ENCODE measurements at regions not wholly inside any gene's neighbourhood (a gene's known extent, or its start where the extent isn't known, plus 50 kb on each side); places are given as distances from the start of the nearest gene placed in this dataset.

DNA sequence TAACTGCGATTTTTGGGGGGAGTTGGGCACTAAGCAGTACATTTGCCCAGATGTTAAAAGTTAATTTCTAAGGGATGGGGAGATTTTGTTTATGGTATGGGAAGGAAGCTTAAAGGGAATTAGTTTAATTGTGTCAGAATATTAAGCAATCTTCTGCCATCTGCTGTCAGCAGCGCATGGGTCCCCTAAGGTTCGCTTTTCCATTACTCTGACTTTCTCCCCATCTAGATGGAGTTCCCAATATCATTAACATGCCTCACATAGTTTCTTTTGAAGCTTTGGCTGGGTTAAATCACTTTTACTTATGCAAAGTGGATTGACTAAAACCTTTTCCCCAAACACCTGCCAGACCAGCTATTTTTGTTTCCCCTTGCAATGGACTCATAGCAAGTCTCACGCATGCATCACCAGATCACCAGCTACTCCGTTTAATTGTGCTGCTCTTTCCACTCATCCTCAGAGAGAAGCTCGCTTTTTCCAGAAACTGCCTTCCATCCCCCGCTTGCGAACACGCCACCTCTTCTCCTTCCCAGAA is 172.7 kb downstream of the FAT3 start (continued):
- TF ChIP-seq EGR1 (IDR thresholded peaks at IDR 0.05; ENCODE audit: low read depth in 2 of 2) (no peak), JUND (IDR thresholded peaks at IDR 0.05) (no peak), TAF1 (conservative IDR thresholded peaks at IDR 0.05) (no peak), YY1 (IDR thresholded peaks at IDR 0.05) (no peak), MAX (IDR thresholded peaks at IDR 0.05) (no peak), ZBTB33 (IDR thresholded peaks at IDR 0.05) (no peak), FOXA2 (IDR thresholded peaks at IDR 0.05) (no peak)

GRCh38 chr11:92399705-92400104 is 175.1 kb downstream of the FAT3 start:
- H3K27me3 ChIP-seq (ENCODE audit: control insufficient read depth in 4 of 4, insufficient read depth in 4 of 4, low read length in 3 of 4), result no peaks in the 10 kb centered on the region
- no peak for DNase-seq (ENCODE audit: low spot score)
- peaks cover 0 to 10% (median 7%) of the 10 kb centered on the region in 4 donors for H3K4me1 ChIP-seq (ENCODE audit: control insufficient read depth in 4 of 4, insufficient read depth in 4 of 4, low read length in 3 of 4)
- TF ChIP-seq FOXA2 (IDR thresholded peaks at IDR 0.05) (no peak), ZBTB33 (IDR thresholded peaks at IDR 0.05) (no peak), HNF4G (IDR thresholded peaks at IDR 0.05) (no peak), NR2F2 (IDR thresholded peaks at IDR 0.05) (no peak), HNF4A (conservative IDR thresholded peaks at IDR 0.05) (no peak), ATF3 (IDR thresholded peaks at IDR 0.05) (no peak), CTCF (IDR thresholded peaks at IDR 0.05; ENCODE audit: low read depth, low read length, missing input control) (no peak)
- H3K9me3 ChIP-seq (ENCODE audit: control insufficient read depth in 4 of 4, low read length in 3 of 4), result no peaks in the 10 kb centered on the region
- no peak overlapping the region for H3K4me3 ChIP-seq (ENCODE audit: low read depth in 1 of 3, low read length in 3 of 3)
- no peaks in the 10 kb centered on the region for H3K36me3 ChIP-seq (ENCODE audit: control insufficient read depth in 4 of 4, insufficient read depth in 3 of 4, low read depth in 1 of 4, low read length in 3 of 4)
- no peak overlapping the region for H3K9ac ChIP-seq (ENCODE audit: low read depth in 1 of 2, low read length in 2 of 2)
- no peak overlapping the region for H3K27ac ChIP-seq (ENCODE audit: low read depth in 1 of 2, low read length in 2 of 2)
- 93% methylated on average over 3 of the region's 3 CpGs for WGBS

DNA sequence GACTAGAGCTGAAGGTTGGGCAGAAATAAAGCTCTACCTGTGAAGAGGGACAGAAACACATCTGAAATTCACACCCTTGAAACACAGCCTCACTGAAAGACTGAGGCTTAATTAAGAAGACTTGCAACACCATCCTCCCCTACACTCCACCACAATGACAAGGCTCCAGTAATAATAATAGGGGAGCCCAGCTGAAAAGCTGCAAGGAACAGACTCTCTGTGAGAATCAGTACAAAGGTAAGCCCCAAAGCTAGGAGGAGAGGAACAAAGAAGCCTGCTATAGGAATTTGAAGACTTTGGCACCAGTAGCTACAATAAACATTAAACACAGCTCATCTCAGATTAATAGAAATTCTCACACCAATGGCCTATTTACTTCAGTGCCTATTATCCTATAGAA is 176.9 kb downstream of the FAT3 start:
- Histone ChIP-seq H3K27me3 (ENCODE audit: control insufficient read depth in 4 of 4, insufficient read depth in 4 of 4, low read length in 3 of 4) (no peaks in the 10 kb centered on the region), H3K36me3 (ENCODE audit: control insufficient read depth in 4 of 4, insufficient read depth in 3 of 4, low read depth in 1 of 4, low read length in 3 of 4) (no peaks in the 10 kb centered on the region), H3K27ac (ENCODE audit: low read depth in 1 of 2, low read length in 2 of 2) (no peak overlapping the region), H3K4me3 (ENCODE audit: low read depth in 1 of 3, low read length in 3 of 3) (no peak overlapping the region), H3K9me3 (ENCODE audit: control insufficient read depth in 4 of 4, low read length in 3 of 4) (no peaks in the 10 kb centered on the region), H3K4me1 (ENCODE audit: control insufficient read depth in 4 of 4, insufficient read depth in 4 of 4, low read length in 3 of 4) (peaks cover 0 to 1% (median under 1%) of the 10 kb centered on the region in 4 donors), H3K9ac (ENCODE audit: low read depth in 1 of 2, low read length in 2 of 2) (no peak overlapping the region)
- DNase-seq (ENCODE audit: low spot score), result no peak
- TF ChIP-seq TAF1 (conservative IDR thresholded peaks at IDR 0.05), result no peak
- no peak for TF ChIP-seq RXRA (IDR thresholded peaks at IDR 0.05)
- no peak for TF ChIP-seq CTCF (IDR thresholded peaks at IDR 0.05; ENCODE audit: low read depth, low read length, missing input control)
- no peak for TF ChIP-seq MAX (IDR thresholded peaks at IDR 0.05)
- no peak for TF ChIP-seq ATF3 (IDR thresholded peaks at IDR 0.05)
- no peak for TF ChIP-seq YY1 (IDR thresholded peaks at IDR 0.05)
- no peak for TF ChIP-seq JUND (IDR thresholded peaks at IDR 0.05)
- no peak for TF ChIP-seq RAD21 (IDR thresholded peaks at IDR 0.05)
- no peak for TF ChIP-seq ZBTB33 (IDR thresholded peaks at IDR 0.05)
- no peak for TF ChIP-seq NR2F2 (IDR thresholded peaks at IDR 0.05)

All from liver (tissue), 8 donors.